HG03060 (cell line): ENCODE measurements at regions not wholly inside any gene's neighbourhood (a gene's known extent, or its start where the extent isn't known, plus 50 kb on each side); places are given as distances from the start of the nearest gene placed in this dataset.
A peak's percentile ranks its signal among the peaks of the same experiment; 100 is the strongest.
"Not testable (repeated sequence)": the region's sequence is repeated elsewhere in the genome, so short reads cannot be mapped to it uniquely, and the experiment has no call there.

Experiments
- ATAC-seq: cut with Tn5 transposase; IDR thresholded peaks from one replicate; pipeline ENCODE4 v1.9.1; 2021; ENCODE audit warnings: low read depth, moderate number of reproducible peaks; ENCODE audit not compliant: unreplicated experiment

DNA sequence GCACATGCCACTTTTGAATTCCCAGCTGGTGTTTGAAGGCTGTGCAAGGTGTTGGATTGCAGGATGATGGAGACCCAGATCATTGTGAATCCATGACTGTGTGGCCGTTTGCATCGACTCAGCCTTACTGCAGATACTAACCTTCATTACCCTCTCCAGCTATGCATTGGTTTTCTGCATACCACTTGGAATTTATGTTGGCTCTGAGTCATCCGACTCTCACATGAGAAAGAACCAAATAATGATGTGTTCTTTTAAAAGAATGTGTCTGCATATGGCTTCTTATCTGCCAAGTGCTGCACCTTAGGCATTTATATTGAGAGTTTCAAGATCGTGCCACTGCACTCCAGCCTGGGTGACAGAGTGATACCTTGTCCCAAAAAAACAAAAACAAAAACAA is 106.7 kb upstream of the PRKX start:
- no peak for ATAC-seq

DNA sequence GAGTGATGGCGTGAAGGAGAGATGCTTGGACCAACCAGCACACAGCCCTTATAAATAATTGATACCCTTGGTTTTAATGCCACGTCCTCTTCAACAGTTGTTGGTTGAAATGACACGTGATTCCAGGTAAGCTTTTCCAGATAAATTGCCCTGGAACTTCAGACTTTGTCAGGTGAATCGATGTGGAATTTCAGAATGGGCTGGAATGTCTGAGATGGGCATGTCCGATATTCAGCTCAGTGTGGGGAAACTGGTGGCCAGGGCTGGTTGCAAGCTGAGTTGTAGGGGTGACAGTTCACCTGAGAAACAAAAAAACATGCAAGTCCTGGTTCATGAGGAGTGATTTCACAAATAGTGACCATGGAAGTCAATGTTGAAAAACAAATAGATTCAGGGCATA is 104.0 kb upstream of the PRKX start:
- not testable (repeated sequence) for ATAC-seq

DNA sequence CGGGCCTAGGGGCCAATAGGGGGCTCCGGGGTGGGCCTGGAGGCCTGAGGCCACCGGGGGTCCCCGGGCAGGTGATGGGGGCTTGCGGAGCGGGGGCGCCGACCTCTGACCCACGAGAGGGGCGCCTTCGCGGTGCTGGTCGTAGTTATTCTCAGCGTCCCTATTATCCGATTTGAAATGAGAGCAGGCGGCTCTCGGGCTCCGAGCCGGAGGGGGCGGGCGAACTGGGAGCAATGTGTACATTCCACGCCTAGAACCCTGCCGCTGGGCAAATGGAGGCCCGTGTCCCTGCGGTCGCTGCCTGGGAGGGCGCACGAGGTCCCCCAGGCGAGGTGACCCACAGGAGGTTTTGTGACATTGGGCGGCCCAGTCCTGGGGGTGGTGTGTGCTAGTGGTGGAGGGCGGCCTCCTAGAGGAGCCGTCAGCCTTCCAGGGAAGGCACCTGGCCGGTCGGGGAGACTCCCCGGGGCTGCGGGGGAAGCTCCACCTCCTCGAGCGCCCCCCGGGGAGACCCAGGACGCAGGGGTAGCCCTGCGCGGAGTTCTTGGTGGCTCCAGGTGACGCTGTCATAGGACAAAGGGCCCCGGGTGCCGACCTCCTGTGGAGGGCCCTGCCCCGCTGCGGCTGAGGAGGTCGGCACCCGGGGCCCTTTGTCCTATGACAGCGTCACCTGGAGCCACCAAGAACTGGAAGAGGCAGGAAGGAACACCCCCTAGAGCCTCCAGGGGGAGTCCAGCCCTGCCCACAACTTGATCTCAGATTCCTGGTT is 102.6 kb upstream of the PRKX start:
- ATAC-seq, result no peak

DNA sequence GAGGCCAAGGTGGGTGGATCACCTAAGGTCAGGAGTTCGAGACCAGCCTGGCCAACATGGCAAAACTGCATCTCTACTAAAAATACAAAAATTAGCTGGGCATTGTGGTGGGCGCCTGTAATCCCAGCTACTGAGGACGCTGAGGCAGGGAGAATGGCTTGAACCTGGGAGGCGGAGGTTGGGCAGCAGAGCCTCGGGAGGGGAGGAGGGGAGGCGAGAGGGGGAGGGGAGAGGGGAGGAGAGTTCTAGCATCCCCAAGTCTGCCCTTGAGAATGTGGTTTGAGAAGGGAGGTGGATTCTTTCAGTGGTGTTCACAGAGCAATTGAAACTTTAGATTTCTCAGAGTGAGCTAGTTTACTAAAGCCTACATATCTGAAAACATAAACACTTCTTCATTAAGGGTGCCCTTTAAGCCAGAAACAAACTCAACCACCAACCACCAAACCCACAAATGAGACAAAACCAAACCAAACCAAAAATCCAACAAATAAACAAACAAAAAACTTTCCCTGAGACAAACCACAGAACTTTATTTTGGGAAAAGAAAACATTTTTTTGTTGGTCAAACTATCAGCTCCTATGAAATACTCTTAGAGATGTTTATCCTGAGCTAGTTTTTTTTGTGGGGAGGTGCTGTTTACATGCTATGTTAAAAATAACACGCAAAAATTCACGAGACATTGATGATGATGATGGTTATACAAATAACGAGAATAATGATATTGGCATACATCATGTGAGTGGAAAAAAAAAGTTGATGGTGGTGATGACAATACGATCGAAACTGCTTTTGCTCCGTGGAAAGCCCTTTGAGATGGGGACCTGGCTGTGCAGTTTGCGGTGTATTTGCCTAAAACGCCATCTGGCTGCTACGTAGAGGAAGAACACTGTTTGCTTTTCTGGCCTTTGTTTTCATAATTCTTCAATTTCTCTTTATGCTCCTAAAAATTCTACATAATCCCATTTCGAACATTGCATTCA is 98.2 kb upstream of the PRKX start:
- ATAC-seq, result peak; percentile 22

DNA sequence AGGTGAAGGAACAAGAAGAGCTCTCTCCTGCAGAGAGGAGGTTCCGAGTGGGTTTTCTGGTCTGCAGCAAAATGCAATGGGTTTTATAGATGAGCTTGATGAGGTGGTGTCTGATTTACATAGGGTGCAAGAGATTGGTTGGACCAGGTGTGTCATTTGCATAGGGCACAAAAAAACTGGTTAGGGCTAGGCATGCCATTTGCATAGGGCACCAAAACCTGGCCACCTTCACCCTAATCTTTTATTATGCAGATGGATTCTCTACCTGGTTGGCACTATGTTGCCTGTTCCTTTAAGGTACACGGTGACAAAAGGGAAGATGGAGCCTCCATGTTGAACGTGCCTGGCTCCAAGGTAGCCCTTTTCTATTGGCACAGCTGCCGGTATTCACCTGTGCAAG is 94.5 kb upstream of the PRKX start:
- ATAC-seq, result no peak

DNA sequence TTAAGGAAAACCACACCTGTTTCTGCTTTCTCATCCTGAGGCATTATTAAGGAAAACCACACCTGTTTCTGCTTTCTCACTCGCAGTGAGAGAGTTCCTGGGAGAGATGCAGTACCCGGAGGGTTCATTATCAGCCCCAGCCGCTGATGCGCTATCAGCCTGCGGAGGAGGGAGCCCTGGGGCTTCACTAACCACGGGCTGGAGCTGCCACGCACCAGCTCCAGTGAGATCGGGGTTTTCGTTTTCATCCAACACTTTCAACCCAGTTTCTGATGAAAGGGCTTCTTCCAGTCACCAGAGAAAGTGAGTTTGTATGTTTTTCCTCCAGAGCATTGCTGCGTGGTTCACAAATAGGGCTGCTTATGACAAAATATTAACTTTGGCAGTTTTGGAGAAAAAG is 93.2 kb upstream of the PRKX start:
- ATAC-seq, result no peak

DNA sequence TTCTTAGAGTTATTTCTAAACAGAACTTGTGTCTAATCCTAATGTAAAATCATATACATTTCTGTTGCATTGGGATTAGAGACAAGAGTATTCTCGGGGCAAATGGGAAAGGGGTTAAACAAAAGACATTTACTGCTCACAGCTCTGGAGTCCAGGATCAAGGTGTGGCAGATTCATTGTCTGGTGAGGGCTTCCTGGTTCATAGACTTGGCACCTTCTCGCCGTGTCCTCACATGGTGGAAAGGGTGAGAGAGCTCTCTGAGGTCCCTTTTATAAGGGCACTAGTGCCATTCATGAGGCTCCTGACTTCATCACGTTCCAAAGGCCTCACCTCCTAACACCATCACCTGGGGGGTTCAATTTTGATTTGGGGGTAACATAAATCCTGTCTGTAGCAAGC is 90.3 kb upstream of the PRKX start:
- ATAC-seq, result no peak

DNA sequence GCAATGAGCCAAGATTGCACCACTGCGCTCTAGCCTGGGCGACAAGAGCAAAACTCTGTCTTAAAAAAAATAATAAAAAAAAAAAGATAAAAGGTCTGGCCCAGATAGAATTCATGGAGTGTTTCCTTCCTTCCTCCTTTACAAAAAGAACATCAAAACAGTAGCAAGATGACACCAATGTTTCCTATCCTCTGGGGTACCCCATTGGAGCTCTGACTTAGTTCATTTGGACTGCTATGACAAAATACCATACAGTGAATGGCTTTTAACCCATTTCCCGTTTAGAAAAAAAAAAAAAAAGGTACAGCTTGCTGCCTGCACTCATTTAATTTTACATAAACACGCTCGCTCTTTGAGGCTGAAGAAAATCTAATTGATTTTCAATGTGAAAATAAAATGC is 89.9 kb upstream of the PRKX start:
- no peak for ATAC-seq

DNA sequence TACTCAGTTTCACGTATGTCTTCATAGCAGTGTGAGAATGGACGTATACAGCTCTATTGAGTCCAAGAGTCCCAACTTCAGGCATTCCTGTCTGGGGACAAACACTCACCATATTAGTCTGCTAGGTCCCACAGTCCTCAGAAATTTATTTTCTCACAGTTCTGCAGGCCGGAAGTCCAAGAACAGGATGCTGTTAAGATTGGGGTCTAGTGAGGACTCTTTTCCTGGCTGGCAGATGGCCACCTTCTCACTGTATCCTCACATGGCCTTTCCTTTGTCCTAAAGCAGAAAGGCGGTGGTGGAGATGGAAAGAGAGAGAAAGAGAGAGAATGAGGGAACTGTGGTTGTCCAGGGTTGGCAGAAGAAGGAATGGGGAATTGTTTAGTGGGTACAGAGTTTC is 82.0 kb upstream of the PRKX start:
- ATAC-seq, result not testable (repeated sequence)

DNA sequence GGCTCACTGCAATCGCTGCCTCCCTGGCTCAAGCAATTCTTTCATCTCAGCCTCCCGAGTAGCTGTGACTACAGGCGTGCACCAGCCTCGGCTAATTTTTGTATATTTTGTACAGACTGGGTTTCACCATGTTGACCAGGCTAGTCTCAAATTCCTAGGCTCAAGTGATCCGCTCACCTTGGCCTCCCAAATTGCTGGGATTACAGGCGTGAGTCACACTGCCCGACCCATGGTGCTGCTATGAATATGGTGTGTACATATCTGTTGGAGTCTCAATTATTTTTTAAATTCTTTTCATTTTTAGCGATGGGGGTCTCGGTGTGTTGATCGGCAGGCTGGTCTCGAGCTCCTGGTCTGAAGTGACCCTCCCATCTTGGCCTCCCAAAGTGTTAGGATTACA is 78.0 kb upstream of the PRKX start:
- no peak for ATAC-seq

DNA sequence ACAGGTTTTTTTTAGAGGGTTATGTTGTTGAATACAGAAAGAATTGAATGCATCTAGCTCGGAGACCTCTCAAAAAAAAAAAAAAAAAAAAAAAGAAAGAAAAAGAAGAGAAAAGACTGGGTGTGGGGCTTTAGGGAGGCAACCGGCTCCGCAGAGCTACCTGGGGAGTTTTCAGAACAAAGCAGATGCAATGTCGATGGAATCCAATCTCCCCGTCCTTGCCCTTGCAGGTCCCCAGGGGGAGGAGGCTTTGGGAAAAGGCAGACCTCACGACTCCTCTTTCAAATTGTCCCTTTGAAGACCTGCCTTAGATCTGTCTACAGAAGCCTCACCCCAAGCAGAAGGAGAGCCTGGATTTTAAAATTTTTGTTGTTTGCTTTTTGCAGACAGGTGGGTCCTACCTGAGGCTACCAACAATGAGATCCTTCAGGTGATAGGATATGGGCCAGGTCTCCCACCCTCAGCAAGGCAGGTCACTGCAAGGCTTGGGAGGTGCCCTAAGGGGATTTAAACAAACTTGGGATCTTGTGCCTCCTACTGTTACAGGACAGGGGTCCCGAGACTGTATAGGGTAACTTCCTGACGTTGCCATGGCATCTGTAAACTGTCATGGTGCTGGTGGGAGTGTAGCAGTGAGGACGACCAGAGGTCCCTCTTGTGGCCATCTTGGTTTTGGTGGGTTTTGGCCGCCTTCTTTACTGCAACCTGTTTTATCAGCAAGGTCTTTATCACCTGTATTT is 75.2 kb upstream of the PRKX start:
- no peak for ATAC-seq

DNA sequence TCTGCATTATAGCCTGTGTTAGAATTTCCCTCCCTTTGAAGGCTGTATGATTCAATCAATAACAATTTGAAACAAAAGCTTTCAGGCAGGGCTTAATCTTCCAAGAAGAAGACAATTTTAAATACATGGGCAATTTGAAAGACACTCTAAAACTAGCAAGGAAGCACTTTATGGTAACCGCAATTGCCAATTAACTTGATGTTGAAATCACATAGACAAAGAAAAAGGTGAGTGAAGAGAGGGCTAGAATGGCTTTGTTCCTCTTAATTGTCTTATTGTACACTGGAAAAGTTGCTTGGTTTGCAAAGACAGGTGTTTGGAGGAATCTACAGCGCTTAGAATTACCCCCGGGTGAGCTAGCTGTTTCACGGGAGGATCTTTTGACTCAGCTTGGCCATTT is 74.4 kb upstream of the PRKX start:
- no peak for ATAC-seq

DNA sequence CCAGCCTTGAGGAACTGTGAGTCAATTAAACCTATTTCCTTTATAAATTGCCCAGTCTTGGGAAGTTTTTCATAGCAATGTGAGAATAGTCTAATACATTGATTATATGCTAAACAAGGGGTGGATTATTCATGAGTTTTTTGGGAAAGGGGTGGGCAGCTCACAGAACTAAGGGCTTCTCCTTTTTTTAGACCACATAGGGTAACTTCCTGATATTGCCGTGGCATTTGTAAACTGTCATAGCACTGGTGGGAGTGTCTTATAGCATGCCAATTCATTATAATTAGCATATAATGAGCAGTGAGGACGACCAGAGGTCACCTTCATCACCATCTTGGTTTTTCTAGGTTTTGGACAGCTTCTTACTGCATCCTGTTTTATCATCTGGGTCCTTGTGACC is 72.4 kb upstream of the PRKX start:
- ATAC-seq, result not testable (repeated sequence)

DNA sequence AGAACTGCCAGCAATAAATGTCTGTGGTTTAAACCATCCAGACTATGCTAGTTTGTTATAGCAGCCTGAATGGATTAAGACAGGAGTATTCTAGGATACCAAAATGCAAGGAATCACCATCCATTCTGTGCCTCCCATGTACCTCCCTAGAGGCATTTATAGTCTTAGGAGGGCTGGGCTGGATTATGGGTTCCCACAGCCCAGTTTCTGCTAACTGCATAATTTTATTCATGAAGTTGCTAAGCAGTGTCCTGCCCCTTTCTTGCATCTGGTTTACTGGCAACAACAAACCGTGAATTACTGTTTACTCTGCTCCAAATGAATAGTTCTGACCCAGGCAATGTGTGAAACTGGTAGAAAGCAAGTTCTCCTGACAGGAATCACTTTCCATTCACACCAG is 67.1 kb upstream of the PRKX start:
- no peak for ATAC-seq

DNA sequence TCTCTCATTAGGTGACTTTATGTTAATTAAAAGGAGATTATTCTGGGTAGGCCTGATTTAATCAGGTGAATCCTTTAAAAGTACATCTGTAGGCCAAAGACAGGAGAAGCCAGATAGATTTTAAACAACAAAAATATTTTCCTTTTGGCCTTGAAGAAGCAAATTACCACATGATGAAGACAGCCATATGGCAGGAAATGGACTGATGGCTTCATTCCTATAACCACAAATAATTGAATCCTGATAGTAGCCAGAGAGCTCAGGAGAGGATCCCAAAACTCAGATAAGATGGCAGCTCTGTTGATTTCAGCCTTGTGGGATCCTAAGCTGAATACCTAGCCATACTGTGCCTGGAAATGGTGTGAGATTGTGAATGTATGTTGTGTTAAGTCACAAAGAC is 66.1 kb upstream of the PRKX start:
- no peak for ATAC-seq

DNA sequence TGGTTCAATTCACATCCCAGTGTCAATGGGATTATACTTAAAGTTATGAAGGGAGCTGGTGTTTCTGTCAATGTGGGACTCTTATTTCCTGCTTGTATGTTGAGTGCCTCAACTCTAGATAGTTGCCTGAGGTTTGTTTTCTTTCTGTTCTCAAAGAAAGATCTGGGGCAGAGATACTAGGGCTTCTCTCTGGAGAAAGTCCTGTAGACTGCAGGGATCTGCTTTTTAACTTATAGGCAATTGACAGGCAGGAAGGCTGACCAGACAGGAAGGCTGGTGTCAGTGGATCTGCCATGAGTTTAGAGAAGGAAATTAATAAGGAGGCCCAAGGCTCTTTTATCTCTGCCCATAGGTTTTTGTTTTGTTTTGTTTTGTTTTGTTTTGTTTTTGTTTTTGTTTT is 64.0 kb upstream of the PRKX start:
- ATAC-seq, result no peak

DNA sequence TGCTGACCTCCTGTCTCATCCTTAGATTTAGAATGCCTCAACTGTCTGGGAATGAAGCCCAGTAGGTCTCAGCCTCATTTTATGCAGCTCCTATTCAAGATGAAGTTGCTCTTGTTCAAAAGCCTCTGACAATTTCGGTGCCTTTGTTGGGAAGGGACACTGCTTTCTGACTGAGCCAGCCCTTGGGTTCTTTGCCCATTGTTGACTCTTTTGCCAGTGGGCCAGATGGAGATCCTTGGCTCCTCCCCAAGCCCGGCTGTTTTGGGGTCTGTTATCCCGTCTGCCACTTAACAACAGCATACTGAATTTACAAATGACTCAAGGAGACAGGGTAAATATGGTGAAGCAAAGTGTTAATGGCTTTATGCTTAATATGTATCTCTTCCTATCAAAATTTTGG is 58.3 kb upstream of the PRKX start:
- no peak for ATAC-seq

DNA sequence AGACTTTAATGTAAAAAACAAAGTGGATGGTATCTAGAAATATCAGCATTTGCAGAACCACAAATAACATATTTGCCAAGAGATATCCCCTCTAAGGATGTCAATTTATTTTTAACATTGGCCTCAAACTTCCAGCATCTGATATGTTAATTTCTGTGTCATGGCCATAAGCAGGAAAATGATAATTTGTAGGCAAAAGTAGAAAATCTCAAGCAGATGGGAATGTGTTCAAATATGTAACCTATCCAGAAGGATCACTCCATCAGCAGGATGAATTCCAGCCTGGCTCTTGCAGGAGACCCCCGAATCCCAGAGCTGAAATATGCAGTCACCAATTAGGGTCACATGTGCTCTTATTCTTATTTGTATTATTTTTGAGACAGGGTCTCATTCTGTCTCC is 55.4 kb upstream of the PRKX start:
- ATAC-seq, result no peak
